GM12872 (cell line): ENCODE measurements at regions not wholly inside any gene's neighbourhood (a gene's known extent, or its start where the extent isn't known, plus 50 kb on each side); places are given as distances from the start of the nearest gene placed in this dataset.
A peak's percentile ranks its signal among the peaks of the same experiment; 100 is the strongest.

ENCODE experiments used
- TF ChIP-seq, protein P1 (sequence below): IDR thresholded peaks from 3 replicates; pipeline ENCODE4 v1.5.1; 2011; ENCODE audit warnings: low read depth, mild to moderate bottlenecking, low read length, moderate library complexity; ENCODE audit not compliant: insufficient read depth

DNA sequence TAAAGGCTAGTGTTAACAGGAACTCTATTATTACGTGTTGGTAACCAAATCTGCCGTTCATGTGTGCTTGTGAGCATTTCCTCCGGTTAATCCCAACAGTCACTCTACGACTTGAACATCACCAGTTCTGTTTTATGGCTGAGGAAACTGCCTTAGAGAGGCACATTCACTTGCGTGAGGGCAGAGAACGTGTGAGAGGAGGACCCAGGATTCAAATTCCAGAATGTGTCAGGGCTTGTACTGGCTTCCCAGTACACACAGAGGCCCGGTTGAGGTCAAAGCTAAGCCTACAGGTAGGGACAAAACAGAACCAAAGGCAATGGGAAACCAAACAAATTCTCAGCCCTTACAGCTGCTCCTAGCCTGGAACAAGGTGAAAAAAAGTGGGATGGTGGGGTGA lies 66.9 kb upstream of the TENM4 start:
- TF ChIP-seq, protein P1, sequence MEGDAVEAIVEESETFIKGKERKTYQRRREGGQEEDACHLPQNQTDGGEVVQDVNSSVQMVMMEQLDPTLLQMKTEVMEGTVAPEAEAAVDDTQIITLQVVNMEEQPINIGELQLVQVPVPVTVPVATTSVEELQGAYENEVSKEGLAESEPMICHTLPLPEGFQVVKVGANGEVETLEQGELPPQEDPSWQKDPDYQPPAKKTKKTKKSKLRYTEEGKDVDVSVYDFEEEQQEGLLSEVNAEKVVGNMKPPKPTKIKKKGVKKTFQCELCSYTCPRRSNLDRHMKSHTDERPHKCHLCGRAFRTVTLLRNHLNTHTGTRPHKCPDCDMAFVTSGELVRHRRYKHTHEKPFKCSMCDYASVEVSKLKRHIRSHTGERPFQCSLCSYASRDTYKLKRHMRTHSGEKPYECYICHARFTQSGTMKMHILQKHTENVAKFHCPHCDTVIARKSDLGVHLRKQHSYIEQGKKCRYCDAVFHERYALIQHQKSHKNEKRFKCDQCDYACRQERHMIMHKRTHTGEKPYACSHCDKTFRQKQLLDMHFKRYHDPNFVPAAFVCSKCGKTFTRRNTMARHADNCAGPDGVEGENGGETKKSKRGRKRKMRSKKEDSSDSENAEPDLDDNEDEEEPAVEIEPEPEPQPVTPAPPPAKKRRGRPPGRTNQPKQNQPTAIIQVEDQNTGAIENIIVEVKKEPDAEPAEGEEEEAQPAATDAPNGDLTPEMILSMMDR, result no peak

DNA sequence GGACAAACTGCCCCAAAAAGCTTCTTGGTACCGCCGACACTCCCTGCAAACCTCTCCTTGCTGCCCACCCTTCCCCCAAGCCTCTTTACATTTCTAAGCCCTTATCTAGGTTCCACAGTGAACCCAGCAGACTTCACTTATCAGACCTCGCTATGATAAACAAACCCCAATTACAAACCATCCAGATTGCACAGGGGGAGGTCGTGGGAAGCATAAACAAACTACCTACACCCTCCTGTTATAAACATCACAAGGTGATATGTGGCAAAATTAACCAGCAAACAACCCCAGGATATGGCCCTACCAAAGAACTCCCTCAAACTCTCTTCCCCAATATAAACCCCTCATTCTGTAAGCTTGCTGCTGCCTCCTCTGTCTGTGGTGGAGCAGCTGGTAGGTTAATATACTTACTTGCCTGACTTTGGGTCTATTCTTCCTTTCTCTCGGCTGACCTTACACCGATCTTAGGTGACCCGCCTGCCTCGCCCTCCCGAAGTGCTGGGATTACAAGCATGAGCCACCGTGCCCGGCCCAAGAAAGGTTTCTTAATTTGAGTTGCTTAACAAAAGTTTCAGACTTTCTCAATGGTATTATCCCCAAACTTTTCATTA lies 66.0 kb upstream of the TENM4 start:
- TF ChIP-seq, protein P1, result no peak

DNA sequence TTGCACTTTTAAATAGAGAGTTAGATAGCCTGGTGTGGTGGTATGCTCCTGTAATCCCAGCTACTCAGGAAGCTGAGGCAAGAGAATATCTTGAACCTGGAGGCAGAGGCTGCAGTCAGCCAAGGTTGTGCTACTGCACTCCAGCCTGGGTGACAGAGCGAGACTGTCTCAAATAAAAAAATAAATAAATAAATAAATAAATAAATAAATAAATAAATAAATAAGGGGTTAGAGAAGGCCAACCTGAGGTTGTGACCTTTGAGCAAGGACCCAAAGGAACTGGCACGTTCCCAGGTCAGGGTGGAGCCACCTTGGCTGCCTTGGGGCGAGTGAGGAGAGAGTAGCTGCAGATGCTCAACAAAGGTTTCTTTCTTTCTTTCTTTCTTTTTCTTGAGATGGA lies 65.3 kb upstream of the TENM4 start:
- TF ChIP-seq, protein P1, result no peak

DNA sequence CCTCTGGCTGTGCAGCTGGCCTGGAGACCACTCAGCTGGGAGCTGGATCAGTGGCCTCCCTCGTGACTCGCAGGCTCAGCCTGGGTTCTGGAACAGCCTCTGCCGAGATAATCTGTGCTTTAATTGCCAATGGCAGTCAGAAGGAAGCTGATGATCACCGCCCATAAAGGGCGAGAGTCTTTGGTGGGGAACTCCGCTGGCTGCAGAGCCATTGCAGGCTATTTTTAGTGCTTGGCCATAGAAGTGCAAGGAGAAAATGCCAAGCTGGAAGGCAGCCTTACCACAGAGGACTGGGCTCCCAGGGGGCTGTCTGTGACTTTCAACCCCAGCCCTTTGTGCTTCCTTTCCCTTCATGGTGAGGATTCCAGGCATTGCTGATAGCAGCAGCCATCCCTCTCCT lies 62.2 kb upstream of the TENM4 start:
- TF ChIP-seq, protein P1, result no peak

DNA sequence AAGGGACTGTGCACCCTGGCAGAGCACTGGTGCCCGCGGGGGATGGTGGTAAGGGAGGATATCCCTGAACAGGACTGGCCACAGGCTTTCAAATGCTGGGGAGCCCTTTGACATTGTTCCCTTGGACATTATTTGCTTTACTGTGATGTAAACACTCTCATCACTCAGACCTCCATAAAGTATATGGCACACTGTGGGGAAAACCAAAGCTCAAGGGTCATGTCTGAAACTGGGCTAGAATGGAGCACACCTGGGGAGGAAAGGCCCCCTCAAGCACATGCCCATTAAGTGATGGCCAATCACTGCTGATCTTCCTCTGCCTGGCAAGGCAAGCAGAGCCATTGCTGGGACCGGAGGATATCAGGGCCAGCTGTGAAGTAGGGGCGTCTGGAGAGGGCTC lies 60.9 kb upstream of the TENM4 start:
- TF ChIP-seq, protein P1, result no peak

DNA sequence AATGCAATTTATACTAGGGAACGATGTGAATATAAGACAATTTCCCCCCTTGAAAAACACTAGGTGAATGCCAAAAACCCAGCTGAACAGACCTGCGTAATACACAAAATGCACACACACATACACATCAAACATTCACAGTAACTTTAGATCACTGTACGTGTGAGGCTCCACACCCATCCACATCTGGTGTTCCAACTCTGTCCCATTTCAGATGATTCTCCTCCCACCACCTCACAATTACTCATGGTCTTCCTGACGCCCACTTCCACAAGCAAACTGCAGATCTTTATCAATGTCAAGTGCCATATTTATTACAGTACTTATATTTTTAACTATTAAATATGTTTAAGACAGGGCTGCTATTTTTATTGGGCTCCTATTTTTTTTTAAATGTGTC lies 57.8 kb upstream of the TENM4 start:
- TF ChIP-seq, protein P1, result no peak

DNA sequence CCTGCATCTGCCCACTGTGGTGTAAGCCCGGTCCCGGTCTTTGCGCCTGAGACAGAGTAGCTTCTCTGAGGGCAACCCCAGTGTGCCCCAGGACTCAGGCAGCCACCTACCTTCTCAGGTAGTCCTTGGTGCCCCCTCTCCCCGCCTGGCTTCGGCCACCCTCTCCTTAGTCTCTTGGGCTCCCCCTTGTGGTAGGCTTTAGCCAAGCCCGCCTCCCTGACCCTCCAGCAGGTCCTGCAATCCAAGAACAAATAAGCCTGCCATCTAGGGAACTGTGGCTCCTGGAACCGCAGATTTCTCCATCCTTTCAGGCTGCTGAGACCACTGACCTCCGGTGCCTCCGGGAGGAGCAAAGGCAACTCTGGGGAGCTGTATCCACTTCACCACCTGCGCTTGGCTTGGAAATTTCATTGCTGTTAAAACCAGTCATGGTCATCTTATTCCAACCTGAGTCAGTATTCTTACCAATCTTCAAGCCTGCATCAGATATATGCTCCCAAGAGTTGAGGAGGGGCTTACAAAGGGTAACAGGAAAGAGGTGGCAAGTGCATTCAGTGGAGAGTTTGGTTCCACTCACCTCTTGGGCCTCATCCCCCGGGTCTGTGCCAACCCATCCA lies 52.8 kb upstream of the TENM4 start:
- TF ChIP-seq, protein P1, result peak; percentile 92
